ENCODE measurements at regions not wholly inside any gene's neighbourhood (a gene's known extent, or its start where the extent isn't known, plus 50 kb on each side); places are given as distances from the start of the nearest gene placed in this dataset.

GRCh38 chr6:144617708-144618107, 332.6 kb downstream of the UTRN start:
- H4K20me1 ChIP-seq (replicated peaks; ENCODE audit: insufficient read depth): no peaks in the 10 kb centered on the region
- Mint-ChIP-seq H3K27ac (peak overlapping the region; percentile 82), H3K9me3 (no peaks in the 10 kb centered on the region), H3K27me3 (ENCODE audit: insufficient read depth, low read depth, poor library complexity) (no peaks in the 10 kb centered on the region), H3K36me3 (ENCODE audit: low read depth) (no peaks in the 10 kb centered on the region), H3K4me1 (peaks cover 55% of the 10 kb centered on the region), H3K4me3 (peak overlapping the region; percentile 19; the same call in 1 of the 3 replicates)
- no peak overlapping the region for H2AFZ ChIP-seq
- H3F3A ChIP-seq (replicated peaks; ENCODE audit: low read depth): no peaks in the 10 kb centered on the region
- peak overlapping the region; percentile 5; the same call in 1 of the 2 replicates for H3K4me3 ChIP-seq
- H3K36me3 ChIP-seq (ENCODE audit: insufficient read depth): no peaks in the 10 kb centered on the region
- no peaks in the 10 kb centered on the region for H3K27me3 ChIP-seq (ENCODE audit: insufficient read depth)
- H3K9me2 ChIP-seq (ENCODE audit: insufficient read depth): no peaks in the 10 kb centered on the region
- H3K79me2 ChIP-seq (replicated peaks; ENCODE audit: insufficient read depth): no peaks in the 10 kb centered on the region
- DNase-seq (ENCODE audit: low spot score) (no peak), ATAC-seq (no peak)
- no peak for TF ChIP-seq ETS1 (IDR thresholded peaks at IDR 0.05)
- peak; percentile 87 for TF ChIP-seq NANOG (IDR thresholded peaks at IDR 0.05; ENCODE audit: borderline replicate concordance)
- no peak for TF ChIP-seq ZNF331 (CRISPR knock-in tag; IDR thresholded peaks at IDR 0.05; ENCODE audit: low read depth)
- TF ChIP-seq ZNF114 (CRISPR knock-in tag; IDR thresholded peaks at IDR 0.05): no peak
- H3K4me1 ChIP-seq (ENCODE audit: insufficient read depth): peaks cover 73% of the 10 kb centered on the region
- H3K27ac ChIP-seq (ENCODE audit: low read depth): peak overlapping the region; percentile 30
- H3K4me2 ChIP-seq: peak overlapping the region; percentile 42

- no peak overlapping the region for H3K27ac Mint-ChIP-seq
- DNase-seq (ENCODE audit: low spot score): no peak
- no peak overlapping the region for H3K4me3 Mint-ChIP-seq
- H4K20me1 ChIP-seq (replicated peaks; ENCODE audit: insufficient read depth): no peaks in the 10 kb centered on the region
- H2AFZ ChIP-seq: no peak overlapping the region
- H3K4me1 ChIP-seq (ENCODE audit: insufficient read depth): peaks cover 57% of the 10 kb centered on the region
- peaks cover 6% of the 10 kb centered on the region; the same call in 1 of the 2 replicates for H3K79me2 ChIP-seq (replicated peaks; ENCODE audit: insufficient read depth)
- H3K9me3 Mint-ChIP-seq: no peaks in the 10 kb centered on the region; the same call in 2 of the 3 replicates
- no peaks in the 10 kb centered on the region for H3K27me3 ChIP-seq (ENCODE audit: insufficient read depth)
- no peaks in the 10 kb centered on the region for H3F3A ChIP-seq (replicated peaks; ENCODE audit: low read depth)
- H3K4me2 ChIP-seq: peak overlapping the region; percentile 5
- H3K27me3 Mint-ChIP-seq (ENCODE audit: insufficient read depth, low read depth, poor library complexity): no peaks in the 10 kb centered on the region
- H3K4me1 Mint-ChIP-seq: peaks cover 42% of the 10 kb centered on the region
- no peak overlapping the region for H3K4me3 ChIP-seq
- no peak overlapping the region; the same call in 1 of the 2 replicates for H3K27ac ChIP-seq (ENCODE audit: low read depth)
- no peaks in the 10 kb centered on the region for H3K36me3 Mint-ChIP-seq (ENCODE audit: low read depth)
- no peaks in the 10 kb centered on the region for H3K36me3 ChIP-seq (ENCODE audit: insufficient read depth)
- no peaks in the 10 kb centered on the region for H3K9me2 ChIP-seq (ENCODE audit: insufficient read depth)
- no peak for ATAC-seq
- no peak for TF ChIP-seq NANOG (IDR thresholded peaks at IDR 0.05; ENCODE audit: borderline replicate concordance)
- TF ChIP-seq POLR2AphosphoS5 (IDR thresholded peaks at IDR 0.05; ENCODE audit: low read depth): no peak
- TF ChIP-seq ETS1 (IDR thresholded peaks at IDR 0.05): no peak
- no peak for TF ChIP-seq CREB1 (CRISPR knock-in tag; IDR thresholded peaks at IDR 0.05; ENCODE audit: low read depth)
- TF ChIP-seq EZH2 (IDR thresholded peaks at IDR 0.05; ENCODE audit: low read depth, unreplicated experiment): no peak
- no peak for TF ChIP-seq ZNF331 (CRISPR knock-in tag; IDR thresholded peaks at IDR 0.05; ENCODE audit: low read depth)
- no peak for TF ChIP-seq EZH2phosphoT487 (IDR thresholded peaks at IDR 0.05; ENCODE audit: unreplicated experiment)
- no peak for TF ChIP-seq JUNB (IDR thresholded peaks at IDR 0.05; ENCODE audit: unreplicated experiment)
- TF ChIP-seq STAT1 (IDR thresholded peaks at IDR 0.05; ENCODE audit: unreplicated experiment): no peak
- TF ChIP-seq ZNF114 (CRISPR knock-in tag; IDR thresholded peaks at IDR 0.05): no peak
- TF ChIP-seq CTCF (conservative IDR thresholded peaks at IDR 0.05; ENCODE audit: low read depth in 2 of 2): no peak
- TF ChIP-seq REST (IDR thresholded peaks at IDR 0.05; ENCODE audit: unreplicated experiment): no peak
Measured at GRCh38 chr6:144619966-144620365, 334.8 kb downstream of the UTRN start.

All from GM23338 (cell line).